Stimulated activated naive CD4-positive, alpha-beta T cell treated with Interleukin-2 at 50 U/mL for 16 hours (primary cell): ENCODE measurements at regions not wholly inside any gene's neighbourhood (a gene's known extent, or its start where the extent isn't known, plus 50 kb on each side); places are given as distances from the start of the nearest gene placed in this dataset.

Experiments used
- DNase-seq: peaks from one replicate; lab custom pipeline; 2025; lab: John Stamatoyannopoulos, UW

DNA sequence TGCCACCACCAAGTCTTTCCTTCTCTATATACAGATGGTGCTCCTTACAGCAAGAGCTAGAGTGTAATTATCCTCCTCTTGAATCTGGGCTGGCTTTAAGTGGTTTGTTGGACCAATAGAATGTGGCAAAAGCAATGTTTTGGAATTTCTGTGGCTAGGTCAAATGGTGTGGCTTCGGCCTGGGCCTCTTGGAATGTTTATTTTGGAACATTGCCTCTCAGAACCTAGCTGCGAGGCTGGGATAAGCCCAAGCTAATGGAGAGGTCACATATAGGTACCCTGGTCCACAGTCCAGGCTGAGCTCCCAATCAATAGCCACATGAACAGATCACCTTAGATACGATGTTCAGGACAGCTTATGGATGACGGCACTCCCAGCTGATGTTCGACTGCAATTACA is 556.7 kb downstream of the TYW1 start:
- DNase-seq: no peak

DNA sequence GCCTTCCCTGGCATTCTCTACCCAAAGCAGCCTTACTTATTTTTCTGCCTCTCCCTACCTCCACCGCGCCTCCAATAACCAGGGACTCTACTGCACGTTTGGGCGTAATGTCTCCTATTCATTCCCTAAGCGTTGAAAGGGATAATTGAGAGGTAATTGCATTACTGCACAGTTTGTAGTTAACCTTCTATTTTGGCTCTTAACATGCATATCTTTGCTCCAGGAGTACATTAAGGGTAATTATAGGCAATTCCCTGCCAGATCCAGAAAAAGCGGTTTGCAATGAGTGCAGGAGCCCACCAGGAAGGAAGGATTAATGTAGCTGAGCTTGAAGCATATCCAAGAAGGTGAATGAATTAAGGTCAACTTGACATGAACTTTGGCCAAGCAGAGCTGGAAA is 558.4 kb downstream of the TYW1 start:
- no peak for DNase-seq

DNA sequence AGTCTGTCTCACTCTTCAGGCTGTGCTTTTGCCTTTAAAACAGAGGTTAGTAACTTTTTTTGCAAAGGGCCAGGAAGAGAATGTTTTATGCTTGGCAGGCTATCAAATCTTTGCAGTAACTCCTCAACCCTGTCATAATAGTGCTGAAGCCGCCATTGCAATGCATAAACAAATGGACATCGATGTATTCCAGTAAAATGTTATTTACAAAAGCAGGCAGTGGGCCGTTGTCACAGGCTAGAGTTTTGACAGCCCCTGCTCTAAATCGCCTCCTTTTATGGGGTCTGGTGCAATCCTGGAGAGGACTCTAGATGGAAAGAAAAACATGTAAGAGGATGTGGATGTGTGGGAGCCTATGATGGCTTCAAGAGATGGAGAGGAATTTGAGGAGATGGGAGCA is 568.3 kb downstream of the TYW1 start:
- DNase-seq: no peak

DNA sequence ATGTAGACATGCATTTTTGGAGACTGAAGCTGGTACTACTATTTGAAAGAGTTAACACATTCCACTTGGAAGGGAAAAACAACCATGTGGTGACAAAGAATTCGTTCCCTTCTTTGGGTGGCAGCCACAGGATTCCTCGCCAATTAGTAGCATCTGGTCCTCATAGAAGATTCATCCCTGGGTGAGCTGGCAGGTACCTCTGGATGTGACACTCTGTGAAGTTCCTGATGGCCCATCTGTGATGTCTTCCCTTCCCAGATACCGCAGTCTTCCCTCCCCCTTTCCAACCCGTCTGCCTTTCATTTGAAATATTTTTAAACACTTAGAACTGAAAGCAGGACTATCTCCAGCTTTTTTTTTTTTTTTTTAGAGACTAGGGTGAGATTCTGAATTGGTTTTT is 569.5 kb downstream of the TYW1 start:
- DNase-seq: no peak

DNA sequence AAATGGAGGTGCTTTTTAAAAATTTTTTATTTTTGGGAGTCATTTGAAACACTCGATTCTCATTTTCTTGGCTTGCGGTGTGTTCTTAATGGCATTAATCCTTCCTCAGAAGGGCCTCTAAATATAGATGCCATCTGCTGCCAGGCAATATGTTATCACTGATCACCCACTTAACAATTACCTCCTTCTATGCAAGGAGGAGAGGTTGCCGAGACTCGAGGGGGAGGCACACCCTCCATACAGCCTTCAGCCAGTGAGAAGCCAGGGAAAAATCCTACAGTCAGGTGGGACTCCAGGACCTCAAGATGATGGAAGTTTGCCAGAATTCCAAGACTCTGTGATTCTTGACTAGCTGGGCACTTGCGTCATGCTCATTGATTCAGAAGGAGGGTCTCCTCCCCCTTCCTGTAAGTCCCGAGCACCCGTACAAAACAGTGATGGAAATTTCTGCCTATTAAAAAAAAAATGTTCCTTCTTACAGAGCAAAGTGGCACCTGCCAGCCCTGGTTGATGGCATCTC is 574.5 kb downstream of the TYW1 start:
- no peak for DNase-seq

- DNase-seq: no peak
Observed at GRCh38 chr7:67573639-67574038, 577.0 kb downstream of the TYW1 start.

- no peak for DNase-seq
Observed at GRCh38 chr7:67588631-67589030, 592.0 kb downstream of the TYW1 start.

- DNase-seq: no peak
Observed at GRCh38 chr7:67589183-67589582, 592.5 kb downstream of the TYW1 start.

DNA sequence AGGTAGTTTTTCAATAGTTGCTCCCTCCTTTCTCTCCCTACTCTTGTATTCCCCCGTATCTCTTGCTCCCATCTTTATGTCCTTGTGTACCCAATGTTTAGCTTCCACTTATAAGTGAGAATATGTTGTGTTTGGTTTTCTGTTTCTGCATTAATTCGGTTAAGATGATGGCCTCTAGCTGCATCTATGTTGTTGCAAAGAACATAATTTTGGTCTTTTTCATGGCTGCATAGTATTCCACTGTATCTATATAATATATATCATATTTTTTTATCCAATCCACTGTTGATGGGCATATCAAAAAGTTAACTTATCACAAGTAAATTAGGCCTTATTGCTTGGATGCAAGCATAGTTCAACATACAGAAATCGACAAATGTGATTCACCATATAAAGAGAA is 594.0 kb downstream of the TYW1 start:
- DNase-seq: no peak

- no peak for DNase-seq
Observed at GRCh38 chr7:67593794-67594193, 597.2 kb downstream of the TYW1 start.

DNA sequence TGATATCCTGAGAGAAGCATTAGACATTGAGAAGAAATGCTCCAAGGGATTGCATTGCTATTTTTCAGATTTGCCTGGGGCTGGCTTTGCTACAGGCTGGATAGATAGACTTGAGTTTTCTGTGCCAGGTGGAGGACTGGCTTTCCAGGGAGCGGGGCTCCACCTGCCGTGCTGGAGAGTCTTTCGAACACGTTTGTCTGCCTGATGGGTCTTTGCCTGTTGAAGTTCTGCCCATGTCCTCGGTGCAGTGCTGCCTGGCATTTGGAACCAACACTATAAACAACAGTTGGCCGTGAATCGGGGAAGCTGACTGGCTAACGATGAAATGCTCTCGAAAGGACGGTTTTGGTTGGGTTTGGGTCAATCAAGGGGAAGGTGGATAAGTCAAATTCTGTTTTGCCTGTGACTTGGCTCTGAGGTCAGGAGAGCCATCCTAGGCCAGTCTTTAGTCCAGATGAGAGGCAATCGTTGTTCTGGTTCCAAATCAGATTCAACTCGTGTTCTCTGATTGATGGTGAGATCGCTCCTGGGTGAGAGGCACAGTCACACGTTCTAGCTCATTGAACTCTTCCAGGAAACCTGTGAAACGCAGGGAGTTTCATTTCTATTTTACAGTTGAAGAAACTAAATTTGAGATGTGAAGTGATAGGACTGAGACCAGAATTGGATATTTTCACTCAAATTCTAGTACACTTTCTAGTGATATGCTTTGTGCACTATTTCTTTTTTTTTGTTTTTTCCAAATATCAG is 599.0 kb downstream of the TYW1 start:
- no peak for DNase-seq

GRCh38 chr7:67597161-67597560 is 600.5 kb downstream of the TYW1 start:
- DNase-seq: no peak

GRCh38 chr7:67598469-67598868 is 601.8 kb downstream of the TYW1 start:
- DNase-seq: no peak

DNA sequence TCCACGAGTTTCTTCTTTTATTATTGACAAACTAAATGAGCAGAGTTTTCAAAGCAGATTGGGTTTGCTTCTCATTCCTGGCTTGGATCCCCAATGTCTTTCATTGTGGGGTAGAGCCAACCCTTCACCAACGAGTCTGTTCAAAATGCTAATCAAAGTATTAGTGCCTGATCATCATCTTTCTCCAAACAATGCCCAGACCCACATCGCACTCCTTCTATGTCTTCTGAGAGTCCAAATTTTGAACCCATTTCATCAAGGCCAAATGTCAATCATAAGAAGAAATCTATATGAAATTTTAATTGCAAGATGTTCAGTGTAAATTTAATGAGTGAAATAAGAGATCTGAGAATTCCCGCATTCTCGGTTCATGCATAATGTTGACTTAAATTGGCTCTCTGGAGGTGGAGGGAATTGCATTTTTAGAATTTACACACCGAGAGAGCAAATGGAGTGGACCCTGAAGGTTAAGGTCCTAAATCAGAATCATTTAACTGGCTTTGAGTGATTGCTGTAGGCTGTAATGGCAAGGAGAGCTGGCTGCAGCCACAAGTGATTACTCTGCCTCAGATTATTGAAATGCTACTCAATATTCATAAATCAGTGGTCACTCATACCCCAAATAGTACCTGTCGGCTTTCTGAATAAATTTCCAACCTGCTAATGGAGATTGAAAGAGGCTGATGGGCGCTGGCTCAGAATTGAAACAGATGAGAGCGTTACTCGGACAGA is 602.9 kb downstream of the TYW1 start:
- no peak for DNase-seq

DNA sequence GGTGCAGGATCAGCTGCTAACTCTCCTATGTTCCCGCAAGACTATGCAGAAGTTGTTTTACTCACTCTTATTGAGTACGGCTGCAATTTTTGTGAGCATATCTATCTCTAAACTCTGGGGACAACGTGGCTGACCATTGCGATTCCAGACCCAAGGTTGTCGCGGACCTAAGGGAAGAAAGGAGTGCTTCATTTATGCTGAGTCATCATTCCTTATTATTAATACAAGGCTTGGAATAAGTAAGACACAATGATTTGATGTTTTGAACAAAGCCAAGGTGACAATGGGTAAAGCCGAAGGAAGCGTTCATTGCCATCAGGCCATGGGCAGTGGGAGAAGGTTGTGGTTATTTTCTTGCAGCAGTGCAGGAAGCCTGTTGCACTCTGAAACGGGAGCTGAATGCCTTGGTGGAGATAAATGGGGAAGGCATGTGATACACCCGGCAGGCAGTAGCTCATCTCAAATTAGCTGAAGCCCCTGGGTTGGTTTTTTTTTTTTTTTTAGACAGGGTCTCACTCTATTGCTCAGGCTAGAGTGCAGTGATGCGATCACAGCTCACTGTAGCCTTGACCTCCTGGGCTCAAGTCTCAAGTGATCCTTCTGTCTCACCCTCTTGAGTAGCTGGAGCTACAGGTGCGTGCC is 605.7 kb downstream of the TYW1 start:
- DNase-seq: no peak

- no peak for DNase-seq
Observed at GRCh38 chr7:67604461-67605386, 608.1 kb downstream of the TYW1 start.

- no peak for DNase-seq
Observed at GRCh38 chr7:67608806-67609205, 612.2 kb downstream of the TYW1 start.

- DNase-seq: no peak
Observed at GRCh38 chr7:67610897-67611296, 614.3 kb downstream of the TYW1 start.

DNA sequence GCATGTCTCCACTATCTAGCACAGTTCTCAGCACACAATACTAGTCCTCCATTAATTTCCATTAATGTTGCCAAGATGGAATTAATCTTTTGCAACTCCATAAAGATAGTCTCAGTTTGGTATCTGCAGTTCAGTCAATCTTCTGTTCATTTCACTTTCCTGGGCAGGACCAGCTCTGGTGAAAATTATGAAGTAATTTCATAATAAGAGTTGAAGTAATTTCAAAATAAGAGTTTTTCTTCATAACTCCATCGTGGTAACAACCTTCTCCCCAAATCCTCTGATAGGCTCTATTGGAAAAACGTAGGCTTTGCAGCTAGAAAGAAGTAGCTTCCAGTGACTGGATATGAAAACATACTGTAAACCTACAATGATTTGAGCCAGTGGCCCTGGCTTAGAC is 618.2 kb downstream of the TYW1 start:
- DNase-seq: no peak

DNA sequence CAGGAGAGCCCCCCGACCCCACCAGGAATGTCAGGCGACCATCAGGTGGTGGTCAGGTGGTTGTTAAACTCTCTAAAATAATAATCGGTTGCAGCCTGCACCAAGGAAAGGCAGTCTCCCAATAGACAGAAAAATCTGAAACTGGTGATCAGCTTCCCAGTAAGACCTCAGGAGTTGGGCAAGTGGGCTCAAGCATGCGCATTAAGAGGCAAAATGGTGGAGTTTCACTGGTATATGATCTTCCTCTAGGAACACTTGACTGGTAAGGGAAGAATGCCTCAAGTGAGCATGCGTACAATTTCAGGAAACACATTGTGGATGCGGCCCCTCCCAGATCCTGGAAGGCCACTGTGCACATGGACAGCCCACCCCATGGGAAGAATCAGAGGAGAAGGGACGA is 619.9 kb downstream of the TYW1 start:
- no peak for DNase-seq

GRCh38 chr7:67618556-67619162 is 622.0 kb downstream of the TYW1 start:
- no peak for DNase-seq

DNA sequence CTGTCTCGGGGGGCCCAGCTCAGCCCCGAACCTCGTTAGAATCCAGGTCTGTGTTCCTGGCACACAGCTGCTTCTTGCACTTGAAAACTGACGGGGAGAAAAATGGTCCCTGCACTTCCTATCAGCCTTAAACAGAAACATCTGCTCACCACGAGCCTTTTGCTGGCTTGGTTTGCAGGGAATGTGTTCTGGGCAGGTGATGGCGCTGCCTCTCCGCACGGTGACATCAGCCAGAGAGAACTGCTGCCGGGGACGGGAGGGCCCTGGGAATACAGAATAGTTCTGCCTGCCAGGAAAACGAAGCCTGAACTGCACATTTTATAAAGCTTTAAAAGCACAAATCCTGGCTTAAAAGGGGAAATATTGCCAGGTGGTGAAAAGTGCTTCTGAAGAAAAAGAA is 622.5 kb downstream of the TYW1 start:
- no peak for DNase-seq
